Adipocyte (in vitro differentiated cells): ENCODE measurements at regions not wholly inside any gene's neighbourhood (a gene's known extent, or its start where the extent isn't known, plus 50 kb on each side); places are given as distances from the start of the nearest gene placed in this dataset.

Experiments
- DNase-seq: peaks from one replicate; pipeline ENCODE4 v3.0.0-alpha.2; 2015; ENCODE audit warnings: low read depth
- H3K27me3 ChIP-seq: replicated peaks from 2 replicates; pipeline ENCODE4 v1.7.0; 2013; ENCODE audit warnings: mild to moderate bottlenecking, low read length, moderate library complexity; ENCODE audit not compliant: control insufficient read depth, insufficient read depth
- H3K36me3 ChIP-seq: 2 replicates; pipeline ENCODE4 v1.7.0; 2013; ENCODE audit warnings: low read length, mild to moderate bottlenecking, moderate library complexity; ENCODE audit not compliant: control insufficient read depth, insufficient read depth, severe bottlenecking
- H3K4me1 ChIP-seq: 2 replicates; pipeline ENCODE4 v1.7.0; 2013; ENCODE audit warnings: mild to moderate bottlenecking, low read length, moderate library complexity; ENCODE audit not compliant: control insufficient read depth, insufficient read depth
- H3K4me3 ChIP-seq: 2 replicates; pipeline ENCODE4 v1.7.0; 2013; ENCODE audit warnings: mild to moderate bottlenecking, low read length, moderate library complexity
- H3K9ac ChIP-seq: 2 replicates; pipeline ENCODE4 v1.7.0; 2013; ENCODE audit warnings: mild to moderate bottlenecking, low read length, moderate library complexity
- H3K9me3 ChIP-seq: 2 replicates; pipeline ENCODE4 v1.7.0; 2013; ENCODE audit warnings: mild to moderate bottlenecking, low read length, moderate library complexity; ENCODE audit not compliant: control insufficient read depth

DNA sequence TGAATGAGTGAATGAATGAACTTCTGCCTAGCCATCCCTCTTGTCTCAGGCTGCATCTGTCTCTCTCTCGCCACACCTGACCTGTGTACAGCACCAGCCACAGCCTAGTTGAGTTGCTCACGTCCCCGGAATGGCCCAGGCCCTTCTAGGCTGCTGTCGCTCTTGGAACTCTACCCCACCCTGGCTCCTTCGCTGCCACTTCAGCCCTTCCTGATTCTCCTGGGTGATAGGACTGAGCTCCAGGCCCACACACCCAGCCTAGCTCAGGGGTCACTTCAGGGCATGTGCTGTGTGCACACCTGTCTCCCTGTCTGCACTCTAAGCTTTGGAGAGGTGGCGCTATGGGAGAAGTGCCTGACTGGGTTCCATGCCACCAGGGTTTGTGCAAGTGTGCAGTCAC is 236.6 kb downstream of the GLI2 start:
- no peaks in the 10 kb centered on the region for H3K9me3 ChIP-seq
- no peaks in the 10 kb centered on the region for H3K27me3 ChIP-seq
- H3K4me1 ChIP-seq: no peaks in the 10 kb centered on the region
- H3K4me3 ChIP-seq: no peak overlapping the region
- no peak overlapping the region for H3K9ac ChIP-seq
- DNase-seq: no peak
- H3K36me3 ChIP-seq: peaks cover 42% of the 10 kb centered on the region

DNA sequence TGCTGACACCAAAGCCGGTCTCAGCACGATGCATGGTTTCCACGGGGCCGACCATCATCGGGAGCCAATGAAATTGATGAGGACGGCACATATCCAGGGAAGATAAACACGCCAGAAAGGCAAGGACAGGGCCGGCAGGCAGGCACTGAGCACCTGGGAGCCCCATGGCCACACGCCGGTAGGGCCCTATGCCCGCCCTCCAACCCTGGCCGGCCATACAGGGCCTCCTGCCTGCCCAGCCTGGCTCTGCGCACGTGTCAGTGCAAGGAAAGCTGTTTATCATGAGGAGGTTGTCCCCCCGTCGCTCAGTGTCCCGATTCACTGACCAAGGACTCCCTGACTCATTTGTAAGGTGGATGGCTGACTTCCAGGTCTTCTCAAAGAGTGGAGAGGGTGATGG is 237.5 kb downstream of the GLI2 start:
- Histone ChIP-seq H3K4me3 (no peak overlapping the region), H3K27me3 (no peaks in the 10 kb centered on the region), H3K36me3 (peaks cover 42% of the 10 kb centered on the region), H3K4me1 (no peaks in the 10 kb centered on the region), H3K9me3 (no peaks in the 10 kb centered on the region), H3K9ac (no peak overlapping the region)
- no peak for DNase-seq

DNA sequence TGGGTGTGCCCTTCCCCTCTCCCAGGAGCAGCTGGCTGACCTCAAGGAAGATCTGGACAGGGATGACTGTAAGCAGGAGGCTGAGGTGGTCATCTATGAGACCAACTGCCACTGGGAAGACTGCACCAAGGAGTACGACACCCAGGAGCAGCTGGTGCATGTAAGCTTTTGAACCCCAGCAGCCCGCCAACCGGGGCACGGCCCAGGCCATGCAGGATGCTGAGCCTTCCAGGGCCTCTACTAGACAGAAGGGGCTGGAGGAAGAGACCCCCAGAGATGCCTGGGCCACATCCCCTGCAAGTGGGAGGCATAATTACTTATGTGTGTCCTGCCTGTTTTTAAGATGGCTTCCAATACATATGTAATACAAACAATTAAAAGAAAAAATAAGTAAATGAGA is 239.3 kb downstream of the GLI2 start:
- no peaks in the 10 kb centered on the region for H3K4me1 ChIP-seq
- DNase-seq: no peak
- H3K36me3 ChIP-seq: peaks cover 34% of the 10 kb centered on the region
- no peaks in the 10 kb centered on the region for H3K27me3 ChIP-seq
- H3K4me3 ChIP-seq: no peak overlapping the region
- H3K9me3 ChIP-seq: no peaks in the 10 kb centered on the region
- H3K9ac ChIP-seq: no peak overlapping the region

DNA sequence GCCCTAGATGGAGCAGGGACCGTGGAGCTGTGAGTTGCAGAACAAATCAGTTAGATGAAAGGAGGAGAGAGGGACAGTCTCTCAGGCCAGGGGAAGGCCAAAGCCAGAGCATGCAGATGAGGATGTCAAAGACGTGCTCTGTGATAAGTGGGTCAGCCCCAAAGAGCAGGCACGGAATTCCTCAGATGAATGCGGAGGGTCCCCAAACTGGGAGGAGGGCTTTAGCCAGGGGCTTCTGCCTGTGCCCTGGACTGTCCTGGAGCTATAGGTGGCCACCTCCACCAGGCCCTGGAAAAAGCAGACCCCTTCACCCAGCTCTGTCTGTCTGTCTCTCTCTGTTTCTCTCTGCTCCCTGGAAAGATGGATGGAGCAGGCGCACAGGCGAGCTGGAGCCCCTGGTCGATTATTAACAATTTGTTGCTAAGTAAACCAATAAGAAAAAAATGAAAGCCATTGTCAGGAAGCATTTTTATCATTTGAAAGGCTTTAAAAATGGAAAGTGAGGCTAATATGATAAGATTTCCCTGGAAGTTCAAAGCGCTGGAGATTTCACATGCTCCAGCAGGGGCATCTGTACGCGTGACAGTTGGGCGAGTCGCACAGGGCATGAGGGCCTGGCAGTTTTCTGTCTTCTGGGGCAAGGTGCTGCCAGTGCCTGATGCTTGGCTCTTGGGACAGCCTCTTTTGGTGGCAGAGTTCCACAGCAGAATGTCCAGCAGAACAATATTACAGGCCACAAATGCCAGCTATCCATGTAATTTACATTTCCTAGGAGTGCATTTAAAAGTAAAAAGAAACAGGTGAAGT is 241.0 kb downstream of the GLI2 start:
- Histone ChIP-seq H3K36me3 (peaks cover 30% of the 10 kb centered on the region), H3K9ac (no peak overlapping the region), H3K27me3 (no peaks in the 10 kb centered on the region), H3K4me3 (no peak overlapping the region), H3K9me3 (no peaks in the 10 kb centered on the region), H3K4me1 (no peaks in the 10 kb centered on the region)
- no peak for DNase-seq

DNA sequence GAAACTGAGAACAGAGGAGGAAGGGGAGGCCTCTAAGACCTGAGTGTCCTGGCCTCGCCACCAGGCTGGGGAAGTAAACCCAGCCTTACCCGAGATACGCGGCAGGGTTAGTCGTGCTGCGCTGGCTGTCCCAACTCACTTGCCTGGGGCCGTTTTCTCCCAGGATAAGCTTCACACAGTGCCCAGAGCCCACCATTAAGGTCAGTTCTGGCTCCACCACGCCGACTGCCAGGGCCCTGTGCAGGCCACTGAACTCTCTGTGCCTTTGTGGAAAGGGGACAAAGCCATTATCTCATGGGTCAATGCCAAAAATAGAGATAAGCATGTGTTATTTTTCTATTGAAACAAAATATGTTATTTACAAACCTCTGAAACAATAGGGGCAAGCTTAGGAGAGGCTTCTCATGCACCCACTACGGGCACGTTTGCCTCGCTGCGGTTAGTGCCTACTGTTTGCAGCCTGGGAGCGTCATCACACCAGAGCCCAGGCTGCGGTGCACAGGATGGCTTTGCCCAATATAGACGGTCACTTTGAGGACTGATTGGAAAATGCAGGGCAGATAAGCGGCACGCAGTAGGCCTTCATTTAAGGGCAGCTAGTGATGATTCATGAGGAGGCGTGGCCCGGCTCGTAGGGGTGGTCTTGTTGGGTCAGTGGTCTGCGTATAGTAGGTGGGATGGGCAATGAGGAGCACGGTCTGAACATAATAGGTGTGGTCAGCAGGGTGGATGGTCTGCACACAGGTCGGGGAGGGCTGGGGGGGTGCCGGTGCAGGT is 242.1 kb downstream of the GLI2 start:
- no peaks in the 10 kb centered on the region for H3K9me3 ChIP-seq
- H3K4me1 ChIP-seq: no peaks in the 10 kb centered on the region
- no peaks in the 10 kb centered on the region for H3K27me3 ChIP-seq
- peaks cover 22% of the 10 kb centered on the region for H3K36me3 ChIP-seq
- DNase-seq: no peak
- no peak overlapping the region for H3K4me3 ChIP-seq
- no peak overlapping the region for H3K9ac ChIP-seq

DNA sequence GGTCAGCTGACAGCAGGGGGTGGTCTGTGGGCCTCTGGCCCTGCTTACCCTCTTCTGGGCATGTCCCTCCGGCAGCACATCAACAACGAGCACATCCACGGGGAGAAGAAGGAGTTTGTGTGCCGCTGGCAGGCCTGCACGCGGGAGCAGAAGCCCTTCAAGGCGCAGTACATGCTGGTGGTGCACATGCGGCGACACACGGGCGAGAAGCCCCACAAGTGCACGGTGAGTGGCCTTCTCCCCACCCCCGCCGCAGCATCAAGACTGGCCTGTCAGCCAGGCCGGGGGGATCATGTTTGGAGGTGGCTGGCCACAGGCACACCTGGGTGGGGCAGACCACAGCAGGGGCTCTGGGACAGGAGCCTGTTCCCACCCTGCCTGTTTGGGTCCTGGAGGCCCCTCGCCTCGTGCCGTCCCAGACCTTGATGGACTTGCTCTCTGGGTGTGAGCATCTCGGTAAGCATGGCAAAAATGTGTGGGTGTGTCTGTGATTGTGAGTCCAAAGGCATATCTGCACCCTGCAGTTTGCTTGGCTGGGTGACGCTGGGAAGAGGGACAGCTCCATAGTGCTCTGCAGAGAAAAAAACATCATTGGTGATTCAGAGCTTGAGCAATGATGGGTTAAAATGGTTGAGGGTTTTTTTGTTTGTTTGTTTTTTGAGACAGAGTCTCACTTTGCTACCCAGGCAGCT is 242.8 kb downstream of the GLI2 start:
- Histone ChIP-seq H3K4me3 (no peak overlapping the region), H3K36me3 (peaks cover 29% of the 10 kb centered on the region), H3K27me3 (no peaks in the 10 kb centered on the region), H3K9ac (no peak overlapping the region), H3K4me1 (no peaks in the 10 kb centered on the region), H3K9me3 (no peaks in the 10 kb centered on the region)
- DNase-seq: no peak

DNA sequence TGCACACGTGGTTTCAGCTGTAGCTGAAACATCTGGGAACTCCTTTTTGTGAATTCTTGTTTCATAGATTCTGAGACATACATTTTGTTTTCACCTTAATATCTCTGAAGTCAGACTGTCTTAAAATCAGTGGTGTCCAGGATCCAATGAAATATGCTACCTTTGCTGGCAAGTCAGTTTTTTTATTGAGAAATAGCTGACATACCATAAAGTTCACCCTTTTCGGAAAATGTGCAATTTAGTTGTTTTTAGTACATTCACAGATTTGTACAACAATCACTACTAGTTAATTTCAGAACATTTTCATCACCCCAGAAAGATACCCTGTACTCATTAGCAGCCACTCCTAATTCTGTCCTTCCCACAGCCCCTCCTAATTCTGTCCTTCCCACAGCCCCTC is 243.7 kb downstream of the GLI2 start:
- DNase-seq: no peak
- Histone ChIP-seq H3K9ac (no peak overlapping the region), H3K27me3 (no peaks in the 10 kb centered on the region), H3K9me3 (no peaks in the 10 kb centered on the region), H3K4me1 (no peaks in the 10 kb centered on the region), H3K36me3 (peaks cover 34% of the 10 kb centered on the region), H3K4me3 (no peak overlapping the region)

DNA sequence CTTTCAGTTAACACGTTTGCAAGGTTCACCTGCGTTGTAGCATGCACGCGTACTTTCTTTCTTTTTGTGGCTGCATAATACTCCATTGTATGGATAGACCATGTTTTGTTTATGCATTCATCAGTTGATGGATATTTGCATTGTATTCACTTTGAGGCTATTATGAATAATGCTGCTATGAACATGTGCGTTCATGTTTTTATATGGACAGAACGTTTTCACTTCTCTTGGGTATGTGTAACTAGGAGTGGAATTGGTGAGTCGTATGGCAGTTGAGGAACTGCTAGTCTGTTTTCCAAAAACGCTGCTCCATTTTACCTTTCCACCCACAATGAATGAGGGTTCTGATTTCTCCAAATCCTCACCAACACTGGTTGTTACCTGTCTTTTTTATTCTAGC is 244.3 kb downstream of the GLI2 start:
- no peak overlapping the region for H3K9ac ChIP-seq
- H3K36me3 ChIP-seq: peaks cover 38% of the 10 kb centered on the region
- H3K27me3 ChIP-seq: no peaks in the 10 kb centered on the region
- DNase-seq: no peak
- no peak overlapping the region for H3K4me3 ChIP-seq
- no peaks in the 10 kb centered on the region for H3K4me1 ChIP-seq
- no peaks in the 10 kb centered on the region for H3K9me3 ChIP-seq

DNA sequence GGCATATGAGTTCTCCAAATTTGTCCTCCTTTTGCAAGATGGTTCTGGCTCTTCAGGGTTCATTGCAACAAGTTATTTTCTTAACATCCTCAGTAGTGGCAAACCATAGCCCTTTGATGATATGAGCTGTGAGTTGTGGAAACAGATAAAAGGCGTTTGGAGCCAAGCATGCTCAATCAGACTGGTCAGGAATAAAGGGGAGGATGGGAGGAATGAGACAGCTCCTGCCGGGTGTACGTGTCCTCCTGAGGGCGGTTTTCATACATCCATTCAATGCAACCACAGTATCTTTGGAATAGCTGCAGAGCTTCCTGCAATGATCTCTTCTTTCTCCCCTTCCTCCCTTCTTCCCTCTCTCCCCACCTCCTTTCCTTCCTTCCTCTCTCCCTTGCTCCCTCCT is 245.8 kb downstream of the GLI2 start:
- Histone ChIP-seq H3K9ac (no peak overlapping the region), H3K9me3 (no peaks in the 10 kb centered on the region), H3K4me1 (no peaks in the 10 kb centered on the region), H3K36me3 (peaks cover 36% of the 10 kb centered on the region), H3K4me3 (no peak overlapping the region), H3K27me3 (no peaks in the 10 kb centered on the region)
- DNase-seq: no peak

DNA sequence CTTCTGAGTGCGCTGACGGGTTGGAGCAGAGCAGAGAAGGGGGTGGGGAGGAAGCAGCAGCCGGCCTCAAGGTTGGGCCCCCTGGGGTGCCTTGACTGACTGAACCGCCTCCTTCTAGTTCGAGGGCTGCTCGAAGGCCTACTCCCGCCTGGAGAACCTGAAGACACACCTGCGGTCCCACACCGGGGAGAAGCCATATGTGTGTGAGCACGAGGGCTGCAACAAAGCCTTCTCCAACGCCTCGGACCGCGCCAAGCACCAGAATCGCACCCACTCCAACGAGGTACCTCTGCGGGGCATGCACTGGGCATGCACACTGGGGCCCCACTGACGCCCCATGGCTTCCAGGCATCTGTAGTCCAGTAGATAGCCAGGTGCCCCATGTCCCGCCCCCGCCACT is 246.9 kb downstream of the GLI2 start:
- peaks cover 46% of the 10 kb centered on the region for H3K36me3 ChIP-seq
- DNase-seq: no peak
- H3K4me1 ChIP-seq: no peaks in the 10 kb centered on the region
- no peak overlapping the region for H3K4me3 ChIP-seq
- H3K9ac ChIP-seq: no peak overlapping the region
- H3K9me3 ChIP-seq: no peaks in the 10 kb centered on the region
- no peaks in the 10 kb centered on the region for H3K27me3 ChIP-seq

DNA sequence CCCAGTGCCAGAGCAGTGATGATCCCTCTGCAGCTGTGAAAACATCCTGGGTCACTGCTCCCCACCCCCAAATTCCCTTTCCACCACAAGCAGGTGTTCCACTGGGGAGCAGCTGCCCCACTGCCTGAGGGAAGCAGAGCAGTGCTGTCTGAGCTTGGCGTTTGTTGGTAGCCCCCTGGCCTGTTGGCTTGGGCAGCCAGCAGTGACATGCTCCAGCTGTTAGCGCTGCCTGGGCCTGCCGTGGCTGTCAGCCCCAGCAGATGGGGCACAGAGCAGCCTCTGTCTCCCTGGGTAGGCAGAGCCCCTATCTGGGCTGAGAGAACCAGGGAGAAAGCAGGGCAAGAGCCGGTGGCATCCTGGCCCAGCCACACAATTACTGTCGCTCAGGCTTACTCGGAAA is 247.7 kb downstream of the GLI2 start:
- peaks cover 46% of the 10 kb centered on the region for H3K36me3 ChIP-seq
- H3K9ac ChIP-seq: no peak overlapping the region
- DNase-seq: no peak

More for the DNA sequence above, 247.7 kb downstream of the GLI2 start:
- Histone ChIP-seq H3K27me3 (no peaks in the 10 kb centered on the region), H3K9me3 (no peaks in the 10 kb centered on the region), H3K4me3 (no peak overlapping the region), H3K4me1 (peaks cover 6% of the 10 kb centered on the region)
